IMR-90 (cell line): ENCODE measurements at regions not wholly inside any gene's neighbourhood (a gene's known extent, or its start where the extent isn't known, plus 50 kb on each side); places are given as distances from the start of the nearest gene placed in this dataset.

Source experiments
- CTCF ChIP-seq: conservative IDR thresholded peaks from 2 replicates; pipeline ENCODE4 v1.5.1; 2012; ENCODE audit warnings: mild to moderate bottlenecking, low read depth, low read length, improper control_type of control experiment
- ELK1 ChIP-seq: fragments of 150-350 bp; IDR thresholded peaks from 2 replicates; pipeline ENCODE4 v1.6.1; 2016; ENCODE audit warnings: low read depth, mild to moderate bottlenecking, low read length, moderate library complexity, borderline replicate concordance

GRCh38 chr1:186536273-186536890 lies 75.5 kb upstream of the PDC start:
- TF ChIP-seq CTCF: no peak
- no peak for TF ChIP-seq ELK1
